NCI-H524 (cell line): ENCODE measurements at regions not wholly inside any gene's neighbourhood (a gene's known extent, or its start where the extent isn't known, plus 50 kb on each side); places are given as distances from the start of the nearest gene placed in this dataset.

Experiments used
- DNase-seq, 2 experiments: peaks; one replicate each; lab custom pipeline; 2025; lab: John Stamatoyannopoulos, UW

DNA sequence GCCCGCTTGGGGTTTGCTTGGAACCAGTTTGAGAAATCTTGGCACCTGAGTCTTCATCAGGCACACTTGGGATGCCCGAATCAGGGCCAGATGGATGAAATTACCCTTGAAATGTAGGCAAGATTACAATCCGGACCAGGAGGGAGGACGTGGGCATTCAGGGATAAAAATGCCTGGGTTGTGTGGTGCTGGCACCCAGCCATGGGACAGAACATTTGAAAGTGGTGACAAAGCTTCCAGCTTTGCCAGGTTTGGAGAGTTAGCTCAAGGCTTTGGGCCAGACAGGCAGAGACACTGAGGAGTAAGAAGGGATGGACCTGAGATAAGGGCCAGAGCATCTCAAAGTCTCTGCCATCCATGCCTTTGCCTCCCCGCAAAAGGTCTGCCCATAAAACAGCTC is 182.2 kb downstream of the TTC32 start:
- no peak for DNase-seq

DNA sequence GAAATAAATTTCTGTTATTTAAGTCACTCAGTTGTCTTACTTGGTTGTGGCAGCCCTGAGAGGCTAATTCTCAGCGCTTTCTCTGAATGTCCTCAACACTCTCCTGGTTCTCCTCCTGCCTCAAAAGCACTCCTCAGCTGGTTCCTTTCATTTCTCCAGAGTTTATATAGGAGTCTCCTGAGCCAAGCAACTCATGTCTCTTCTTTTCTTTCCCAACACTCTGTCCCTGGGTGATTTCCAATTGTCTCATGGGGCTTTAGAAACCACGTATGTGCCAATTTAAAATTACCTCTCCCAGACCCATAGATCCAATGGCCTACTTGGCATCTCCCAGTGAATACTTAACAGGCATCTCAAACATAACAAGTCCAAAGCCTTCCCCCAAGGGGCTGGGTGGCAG is 184.3 kb downstream of the TTC32 start:
- no peak for DNase-seq

DNA sequence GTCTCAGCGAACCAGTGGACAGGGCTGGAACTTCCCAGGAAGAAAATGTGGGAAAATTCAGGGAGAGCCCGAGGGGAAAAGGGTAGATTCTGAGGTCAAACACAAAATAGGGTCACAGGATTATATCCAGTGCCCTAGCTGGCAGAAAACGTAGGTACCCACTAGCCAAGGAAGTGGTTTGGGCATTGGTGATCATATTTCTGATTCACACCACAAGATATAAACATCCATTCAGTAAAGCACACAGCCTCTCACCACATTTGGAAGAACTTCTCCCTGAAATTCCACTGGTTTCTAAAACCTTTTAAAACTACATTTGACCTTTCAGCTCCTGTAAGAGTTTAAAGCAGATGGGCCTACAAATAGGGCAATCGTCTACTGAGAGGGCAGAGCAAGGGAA is 186.9 kb downstream of the TTC32 start:
- DNase-seq, result no peak

DNA sequence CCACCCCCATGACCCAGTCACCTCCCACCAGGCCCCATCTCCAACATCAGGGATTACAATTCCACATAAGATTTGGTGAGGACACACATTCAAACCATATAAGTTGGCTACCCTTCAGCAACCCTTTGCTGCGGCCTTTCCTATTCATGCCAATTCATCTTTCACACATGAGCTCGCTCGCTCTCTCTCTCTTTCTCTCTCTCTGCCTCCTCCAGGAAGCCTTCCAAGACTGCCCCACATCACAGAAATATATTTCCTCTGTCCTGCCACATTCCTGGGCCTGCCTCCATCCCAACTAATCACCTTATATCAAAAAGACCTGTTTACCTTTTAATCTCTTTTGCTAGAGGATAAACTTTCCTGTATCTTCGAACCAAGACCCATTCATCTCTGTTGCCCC is 188.9 kb downstream of the TTC32 start:
- no peak for DNase-seq

DNA sequence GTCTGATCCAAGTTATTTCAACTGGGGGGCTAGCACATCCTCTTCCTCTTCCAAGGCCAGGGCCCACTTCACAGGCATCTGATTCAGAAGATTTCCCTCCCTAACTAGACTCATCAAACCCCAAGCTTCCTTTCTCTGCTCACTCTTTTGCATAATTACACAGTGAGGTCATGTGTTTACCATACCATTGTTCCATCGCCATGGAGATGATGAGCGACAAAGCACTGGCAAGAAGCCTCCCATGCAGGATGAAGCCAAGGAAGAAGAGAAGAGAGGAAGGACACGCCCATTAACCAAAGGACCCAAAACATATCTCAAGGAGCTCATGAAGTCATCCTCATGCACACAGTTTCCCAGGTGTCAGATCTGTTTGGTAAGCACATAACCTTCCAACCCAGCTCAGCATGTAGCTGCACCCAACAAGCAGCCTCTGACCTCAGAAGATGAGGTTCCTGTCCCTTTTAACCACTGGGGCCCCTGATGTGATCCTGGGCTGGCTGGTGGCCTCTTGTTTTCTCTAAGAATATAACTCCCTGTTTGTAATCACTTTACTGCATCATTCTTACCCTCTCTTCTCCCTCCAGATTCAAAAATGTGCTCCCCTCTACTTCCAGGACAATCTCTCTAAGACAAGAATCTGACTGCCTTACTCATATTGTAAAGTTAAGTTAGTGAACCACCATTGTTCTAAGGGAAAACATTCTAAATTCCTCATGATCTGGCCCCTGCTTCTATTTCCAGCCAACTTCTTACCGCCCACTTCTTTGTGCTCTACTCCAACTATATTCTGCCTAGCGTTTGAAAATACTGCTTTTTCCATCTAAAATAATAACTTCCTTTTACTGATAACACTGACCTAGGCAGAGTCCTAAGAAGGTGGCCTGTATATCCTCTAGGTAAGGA is 190.1 kb downstream of the TTC32 start:
- no peak for DNase-seq

DNA sequence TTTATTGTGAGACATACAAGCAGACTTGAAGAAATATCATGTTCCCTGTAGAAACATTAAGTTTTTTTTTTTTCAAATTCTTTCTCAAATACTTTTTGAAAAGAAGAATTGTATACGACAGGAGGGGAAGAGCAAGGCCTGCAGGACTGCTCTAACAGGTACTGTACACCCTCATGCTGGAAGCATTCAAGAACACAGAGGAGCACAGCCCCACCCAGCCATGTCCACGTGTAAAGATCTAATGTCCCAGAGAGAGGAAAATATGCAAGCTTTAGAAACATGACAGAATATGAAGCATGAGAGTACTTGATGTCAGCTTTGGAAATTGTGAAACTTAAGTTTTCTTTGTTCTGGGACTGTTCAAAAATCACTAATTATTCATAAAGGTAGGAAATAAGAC is 191.6 kb downstream of the TTC32 start:
- no peak for DNase-seq

DNA sequence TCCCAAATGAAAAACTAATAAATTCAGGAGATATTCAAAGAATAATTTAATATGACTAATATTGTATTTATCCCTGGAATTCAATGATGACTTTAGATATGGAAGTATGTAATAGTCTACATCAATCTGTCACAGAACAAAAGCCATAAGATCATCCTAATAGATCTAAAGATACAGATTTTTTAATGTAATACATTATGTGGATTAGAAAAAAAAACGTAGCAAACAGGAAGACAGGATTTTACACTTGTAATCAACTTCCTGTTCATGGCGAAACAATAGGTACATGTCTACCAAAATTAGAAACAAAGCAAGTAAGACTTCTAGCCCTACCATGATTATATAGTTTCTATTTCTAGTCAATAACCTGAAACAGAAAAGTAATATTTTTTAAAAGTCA is 192.2 kb downstream of the TTC32 start:
- DNase-seq, result no peak

DNA sequence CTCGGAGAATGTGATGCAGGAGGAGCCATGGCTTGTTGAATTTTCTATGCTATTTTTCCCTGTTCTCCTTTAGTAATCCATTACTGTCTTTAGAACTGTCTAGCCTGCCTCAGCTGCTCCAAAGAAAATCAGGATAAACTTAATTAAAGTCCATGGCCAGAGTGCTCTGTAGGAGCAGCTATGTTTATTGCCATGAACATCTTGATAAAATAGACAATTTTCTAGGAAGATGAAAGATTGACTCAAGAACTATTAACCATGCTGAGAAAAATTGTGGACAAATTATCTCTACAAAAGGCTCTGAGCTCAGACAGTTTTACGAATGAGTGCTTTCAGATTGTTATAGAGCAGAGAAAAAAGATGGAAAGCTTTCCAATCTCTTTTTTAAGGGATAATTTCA is 193.0 kb downstream of the TTC32 start:
- DNase-seq, result no peak

DNA sequence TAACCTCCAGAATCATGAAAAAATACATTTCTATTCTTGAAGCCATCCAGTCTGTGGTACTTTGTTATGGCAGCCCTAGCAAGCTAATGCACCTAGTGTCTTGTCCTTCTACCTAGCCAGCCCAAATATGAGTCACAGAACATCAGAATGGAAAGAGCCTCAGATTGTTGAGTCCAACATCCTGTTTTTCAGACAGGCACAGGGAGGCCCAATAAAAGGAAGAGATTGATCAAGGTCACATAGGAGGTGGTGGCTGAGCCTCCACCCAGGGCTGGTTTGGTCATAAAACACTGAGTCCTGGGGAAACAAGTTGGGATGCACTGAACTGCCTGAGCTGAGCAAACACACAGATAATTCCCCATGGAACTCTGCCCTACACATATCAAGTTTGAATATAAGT is 195.5 kb downstream of the TTC32 start:
- DNase-seq, result no peak

DNA sequence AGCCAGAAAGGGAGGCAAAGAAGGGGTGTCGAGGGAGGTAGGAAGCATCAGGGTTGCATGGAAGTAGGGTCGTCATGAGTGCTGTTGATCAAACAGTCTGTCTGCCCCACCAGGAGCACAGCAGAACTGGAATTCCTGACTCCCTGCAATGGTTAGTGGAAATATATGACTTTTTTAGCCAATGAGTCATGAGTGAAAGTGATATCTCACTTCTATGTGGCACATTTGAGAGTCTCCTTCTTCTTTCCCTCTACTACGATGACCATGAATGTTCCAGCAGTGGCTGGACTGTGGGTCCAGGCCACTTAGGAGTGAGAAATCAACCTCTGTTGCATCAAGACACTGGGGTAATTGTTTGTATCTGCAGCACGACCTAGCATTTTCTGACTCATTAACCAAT is 199.5 kb downstream of the TTC32 start:
- no peak for DNase-seq

DNA sequence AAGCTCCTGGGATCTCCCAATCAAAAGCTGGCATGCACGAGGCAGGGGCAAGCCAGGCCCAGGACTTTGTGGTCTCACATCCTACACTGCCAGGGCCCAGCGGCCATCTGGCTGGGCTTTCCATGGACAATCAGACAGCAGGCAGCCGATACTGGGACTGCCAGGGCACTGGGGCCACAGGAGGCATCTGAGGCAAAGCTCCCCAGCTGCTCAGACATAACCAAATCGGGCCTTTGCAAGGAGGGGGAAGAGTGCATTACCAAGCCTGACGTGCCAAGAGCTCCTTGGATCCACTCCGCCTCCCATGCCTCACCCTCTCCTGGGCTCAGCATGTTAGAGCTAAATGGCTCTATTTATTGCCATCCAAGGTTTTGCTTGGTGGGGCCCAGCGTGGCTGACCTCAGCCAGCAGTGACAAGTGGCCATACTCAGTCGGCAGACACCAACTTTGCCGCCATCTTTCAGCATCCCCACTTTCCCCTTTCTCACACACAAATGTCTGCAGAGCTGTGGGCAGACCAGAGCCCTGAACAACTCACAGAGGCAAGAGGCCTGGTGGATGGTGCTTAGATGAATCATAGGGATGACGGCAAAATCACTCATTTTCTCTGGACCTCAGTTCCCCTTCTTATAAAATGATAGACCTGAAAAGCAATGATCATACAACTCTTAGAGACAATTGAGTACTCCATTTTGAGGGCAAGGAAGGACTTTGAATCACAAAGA is 200.8 kb downstream of the TTC32 start:
- no peak for DNase-seq

DNA sequence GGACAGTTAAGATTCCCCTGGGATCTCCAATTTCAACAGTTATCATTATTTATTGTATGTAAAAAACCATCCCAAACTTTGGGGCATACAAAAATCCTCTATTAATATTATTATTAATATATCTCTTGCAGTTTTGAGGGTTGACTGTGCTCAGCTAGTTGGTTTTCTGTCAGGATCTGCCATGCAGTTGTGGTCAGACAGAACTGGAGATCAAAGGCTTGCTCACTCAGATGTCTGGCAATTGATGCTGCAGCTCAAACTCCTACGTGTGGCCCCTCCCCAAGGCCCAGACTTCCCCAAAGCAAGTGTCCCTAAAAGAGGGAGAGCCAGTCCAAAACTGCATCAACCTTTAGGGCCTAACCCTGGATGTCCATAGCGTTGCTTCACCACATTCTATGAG is 204.7 kb downstream of the TTC32 start:
- DNase-seq, result no peak

DNA sequence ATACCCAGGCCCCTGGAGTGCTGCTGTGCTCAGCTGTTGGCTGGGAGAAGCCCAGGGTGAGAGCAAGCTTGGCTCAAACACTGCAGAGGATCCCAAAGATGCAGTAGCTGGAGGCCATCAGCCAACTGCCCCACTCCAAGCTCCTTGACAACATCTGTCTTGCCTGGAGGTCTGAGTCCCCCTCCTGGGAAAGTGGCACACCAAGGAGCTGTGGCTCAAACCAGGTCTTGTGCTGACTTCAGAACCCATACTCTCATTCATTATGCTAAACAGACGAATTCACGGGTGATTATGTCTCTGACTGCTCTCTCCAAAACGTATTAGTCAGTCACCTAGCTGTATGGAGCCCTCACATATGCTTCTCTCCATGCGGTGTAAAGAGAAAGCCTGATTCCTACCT is 206.1 kb downstream of the TTC32 start:
- DNase-seq, result no peak

DNA sequence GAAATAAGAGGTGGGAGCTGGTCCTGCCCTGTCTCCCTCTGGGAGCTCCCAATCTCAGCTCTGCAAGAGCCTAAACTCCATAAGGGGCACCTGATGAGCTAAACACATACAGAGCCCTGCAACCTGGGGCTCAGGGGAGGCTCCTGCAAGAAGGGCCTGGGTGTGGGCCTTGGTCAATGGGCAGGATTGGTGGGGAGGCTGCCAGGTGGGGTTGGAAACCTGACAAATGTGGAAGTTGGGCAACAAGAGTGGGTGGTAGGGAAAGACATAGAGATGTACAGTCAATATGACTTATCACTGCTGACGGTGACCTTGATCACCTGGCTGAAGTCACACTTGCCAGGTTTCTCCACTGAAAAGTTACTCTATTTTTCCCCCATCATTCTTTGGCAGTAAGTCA is 209.9 kb downstream of the TTC32 start:
- no peak for DNase-seq

DNA sequence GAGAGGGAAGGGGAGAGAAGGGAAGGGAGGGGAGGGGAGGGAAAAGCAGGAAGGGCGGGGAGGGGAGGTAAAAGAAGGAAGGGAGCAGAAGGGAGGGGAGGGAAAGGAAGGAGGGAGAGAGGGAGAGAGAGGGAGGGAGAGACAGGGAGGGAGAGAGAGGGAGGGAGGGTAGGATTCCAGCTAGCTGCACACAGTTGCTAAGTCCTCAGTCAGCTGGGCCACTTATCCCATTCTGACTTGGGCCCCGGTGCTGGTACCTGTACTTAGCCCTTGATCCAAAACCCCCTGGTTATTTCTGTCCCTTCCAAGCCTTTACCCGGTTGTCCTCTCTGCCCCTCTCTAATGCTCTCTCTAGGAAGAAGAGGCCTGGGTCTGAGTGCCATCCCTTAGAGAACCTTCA is 211.4 kb downstream of the TTC32 start:
- DNase-seq, result no peak

DNA sequence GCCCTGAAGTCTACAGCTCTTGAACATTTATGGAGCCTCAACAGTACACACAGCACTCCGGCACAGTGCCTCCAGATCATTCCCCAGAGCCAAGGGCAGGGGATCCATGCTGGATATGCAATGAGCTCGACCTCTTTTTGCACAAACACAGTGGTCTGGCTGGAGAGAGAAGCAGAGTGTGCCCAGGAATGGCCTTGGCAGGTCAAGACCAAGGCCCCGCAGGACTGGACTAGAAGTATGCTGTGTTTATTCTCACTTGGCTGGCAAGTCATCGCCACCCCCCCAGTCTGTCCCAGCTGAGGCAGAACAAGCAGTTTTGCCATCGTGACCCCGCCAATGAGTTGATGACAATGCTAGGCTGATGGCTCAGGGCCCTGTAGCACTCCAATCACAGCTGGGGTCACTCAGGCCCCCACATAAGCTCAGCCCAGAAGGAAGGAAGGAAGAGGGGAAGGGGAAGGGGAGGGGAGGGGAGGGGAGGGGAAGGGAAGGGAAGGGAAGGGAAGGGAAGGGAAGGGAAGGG is 212.1 kb downstream of the TTC32 start:
- no peak for DNase-seq

DNA sequence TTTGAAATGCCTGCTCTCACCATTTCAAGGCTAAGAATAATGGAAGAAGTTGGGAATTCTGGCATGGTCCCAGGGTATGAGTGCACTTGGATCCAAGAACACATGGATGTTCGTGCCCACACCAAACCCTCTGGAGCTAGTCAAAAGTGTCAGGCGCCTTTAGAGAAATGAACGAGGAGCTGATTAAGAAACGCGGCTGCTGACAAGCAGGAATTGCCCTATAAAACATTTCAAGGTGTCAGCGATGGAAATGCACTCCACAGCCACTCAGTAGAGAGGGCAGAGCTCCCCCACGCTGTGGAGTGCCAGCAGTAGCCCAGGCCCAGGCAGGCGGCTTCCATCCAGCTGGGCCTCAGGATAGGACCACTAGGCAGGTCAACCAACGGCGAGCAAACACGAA is 213.7 kb downstream of the TTC32 start:
- DNase-seq, result no peak

DNA sequence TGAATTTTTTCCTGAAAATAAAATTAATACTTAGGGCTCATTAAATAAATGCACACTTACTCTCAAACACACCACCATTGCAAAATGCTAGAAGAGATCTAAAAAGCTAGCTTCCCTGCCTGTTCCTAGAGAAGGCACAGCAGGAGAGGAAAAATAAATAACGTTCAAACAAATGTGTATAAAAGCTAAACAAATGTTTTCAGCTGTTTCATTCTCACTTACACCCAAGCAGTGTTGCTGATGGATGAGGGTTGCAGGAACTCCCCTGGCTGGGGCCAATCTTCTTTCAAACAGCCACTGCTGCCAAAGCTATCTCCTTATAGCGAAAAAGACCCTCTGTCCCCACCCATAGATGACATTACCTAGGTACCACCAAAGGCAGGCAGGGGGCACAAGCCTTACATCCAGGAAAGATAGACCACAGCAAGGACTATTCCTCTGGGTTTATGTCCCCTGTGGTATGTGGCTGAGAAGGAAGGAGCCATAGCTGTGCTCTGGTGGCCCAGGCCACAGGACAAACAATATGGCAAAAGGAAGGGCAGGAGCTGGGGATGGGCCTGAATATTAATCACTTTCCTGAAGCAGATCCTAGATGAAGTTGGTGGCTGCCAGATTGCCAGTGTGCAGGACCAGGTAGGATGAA is 214.6 kb downstream of the TTC32 start:
- DNase-seq, result no peak

DNA sequence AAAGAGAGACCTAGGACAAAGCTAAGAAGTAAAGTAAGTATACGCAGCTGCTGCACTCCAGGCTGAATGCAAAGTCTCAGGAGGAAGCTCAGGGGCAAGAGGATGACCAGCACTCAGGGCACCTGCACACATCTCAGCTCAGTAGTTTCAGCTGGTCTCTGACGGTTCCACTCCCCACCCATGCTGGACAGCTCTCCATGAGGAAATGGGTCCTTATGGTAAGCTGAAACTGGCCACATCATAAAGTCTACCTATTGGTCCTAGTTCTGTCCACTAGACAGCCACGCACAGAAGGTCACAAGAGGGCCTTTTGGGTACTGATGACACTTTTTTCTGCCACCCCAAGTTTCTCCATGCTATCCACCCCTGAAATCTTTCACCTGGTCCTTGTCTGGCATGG is 215.3 kb downstream of the TTC32 start:
- no peak for DNase-seq

DNA sequence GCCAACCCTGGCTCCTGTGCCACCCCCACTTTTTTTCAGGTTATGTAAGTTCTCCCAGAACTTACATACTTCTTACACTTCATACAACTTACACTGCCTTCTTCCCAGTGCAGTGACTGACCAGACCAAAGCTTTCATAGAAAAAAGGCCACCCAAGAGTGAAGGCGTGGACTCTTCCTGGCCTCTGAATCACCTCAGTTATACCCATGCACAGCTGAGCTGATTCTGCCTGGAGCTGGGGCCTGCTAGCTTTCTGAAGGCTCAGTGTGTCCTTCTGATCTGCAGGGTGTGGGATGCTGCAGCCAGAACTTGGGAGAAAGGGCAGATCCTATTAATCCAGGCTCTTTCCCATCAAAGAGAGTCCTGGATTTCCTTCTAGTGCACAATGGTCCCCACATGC is 216.1 kb downstream of the TTC32 start:
- no peak for DNase-seq

DNA sequence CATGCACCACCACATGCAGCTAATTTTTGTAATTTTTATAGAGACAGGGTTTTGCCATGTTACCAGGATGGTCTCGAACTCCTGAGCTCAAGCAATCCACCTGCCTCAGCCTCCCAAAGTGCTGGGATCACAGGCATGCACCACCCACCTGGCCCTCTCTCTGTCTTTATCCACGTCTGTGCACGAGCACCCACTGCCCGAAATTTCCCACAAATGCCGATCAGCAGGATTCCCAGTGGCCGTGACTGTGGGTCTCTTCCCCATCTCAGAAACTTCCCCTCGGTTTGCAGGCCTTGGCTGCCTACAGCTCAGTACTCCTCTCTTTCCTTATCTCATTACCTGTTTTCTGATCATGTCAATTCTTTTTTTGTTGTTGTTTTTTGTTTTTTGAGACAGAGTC is 217.3 kb downstream of the TTC32 start:
- no peak for DNase-seq

DNA sequence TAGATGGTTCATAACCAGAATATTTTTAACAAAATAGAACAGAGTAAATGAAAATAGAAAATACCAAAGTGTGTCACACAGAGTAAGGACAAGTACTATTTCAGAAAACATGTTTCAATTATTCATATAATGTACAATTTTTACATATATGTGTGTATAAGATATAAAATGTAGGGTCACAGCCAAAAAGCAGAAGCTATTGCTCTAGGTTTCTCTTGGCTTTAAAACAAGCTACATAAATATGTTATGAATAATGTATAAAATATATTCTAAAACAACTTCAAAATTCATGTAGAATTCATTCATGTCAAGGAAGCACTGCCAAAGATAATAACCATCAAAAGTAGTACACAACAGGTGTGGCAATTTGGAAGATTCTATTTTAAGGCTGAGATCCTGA is 218.2 kb downstream of the TTC32 start:
- DNase-seq, result no peak

DNA sequence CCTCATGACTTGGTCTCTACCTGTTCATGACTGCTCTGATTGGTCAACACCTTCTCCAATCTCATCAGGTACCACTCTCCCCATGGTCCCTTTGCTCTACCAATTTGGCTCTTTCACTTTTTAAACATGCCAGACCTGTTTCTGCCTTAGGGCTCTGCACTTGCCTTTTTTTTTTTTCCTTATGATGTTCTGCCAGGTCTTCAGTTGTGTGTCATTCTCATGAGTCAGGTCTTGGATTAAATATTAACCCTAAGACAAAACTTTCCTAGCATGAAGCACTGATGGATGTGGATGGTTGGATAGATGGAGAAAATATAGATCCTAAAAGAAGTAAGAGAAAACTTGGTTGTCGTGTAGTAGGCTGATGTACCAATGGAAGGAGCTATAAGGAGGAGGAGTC is 219.3 kb downstream of the TTC32 start:
- no peak for DNase-seq
